Hippocampal formation (tissue), 2 donors: ENCODE measurements at regions not wholly inside any gene's neighbourhood (a gene's known extent, or its start where the extent isn't known, plus 50 kb on each side); places are given as distances from the start of the nearest gene placed in this dataset.

Source experiments
- DNase-seq, 2 donors: peaks; one replicate each; lab custom pipeline; 2025; lab: John Stamatoyannopoulos, UW

- no peak for DNase-seq
Observed at GRCh38 chr15:70426096-70426821, 328.5 kb upstream of the TLE3 start.

GRCh38 chr15:70424937-70425411, 327.3 kb upstream of the TLE3 start:
- DNase-seq = no peak

- DNase-seq = no peak
Observed at GRCh38 chr15:70423267-70423666, 325.6 kb upstream of the TLE3 start.

GRCh38 chr15:70422342-70422741, 324.6 kb upstream of the TLE3 start:
- no peak for DNase-seq

GRCh38 chr15:70420948-70421482, 323.3 kb upstream of the TLE3 start:
- DNase-seq = no peak

GRCh38 chr15:70420086-70420947, 322.6 kb upstream of the TLE3 start:
- DNase-seq = no peak

- DNase-seq = no peak
Observed at GRCh38 chr15:70418943-70419342, 321.2 kb upstream of the TLE3 start.

GRCh38 chr15:70417535-70417934, 319.8 kb upstream of the TLE3 start:
- DNase-seq = no peak

- DNase-seq = no peak
Observed at GRCh38 chr15:70416829-70417228, 319.1 kb upstream of the TLE3 start.

- DNase-seq = no peak
Observed at GRCh38 chr15:70415398-70415797, 317.7 kb upstream of the TLE3 start.

GRCh38 chr15:70414626-70415025, 316.9 kb upstream of the TLE3 start:
- no peak for DNase-seq

GRCh38 chr15:70412794-70413193, 315.1 kb upstream of the TLE3 start:
- DNase-seq = no peak

GRCh38 chr15:70411143-70411863, 313.6 kb upstream of the TLE3 start:
- no peak for DNase-seq

GRCh38 chr15:70410371-70410985, 312.8 kb upstream of the TLE3 start:
- no peak for DNase-seq

GRCh38 chr15:70409388-70409787, 311.7 kb upstream of the TLE3 start:
- DNase-seq = no peak

- no peak for DNase-seq
Observed at GRCh38 chr15:70407955-70408354, 310.2 kb upstream of the TLE3 start.

- peak in 1 of 2 donors; percentile 4 for DNase-seq
Observed at GRCh38 chr15:70407336-70407670, 309.6 kb upstream of the TLE3 start.

GRCh38 chr15:70406617-70407335, 309.1 kb upstream of the TLE3 start:
- DNase-seq = no peak

GRCh38 chr15:70401709-70402108, 304.0 kb upstream of the TLE3 start:
- no peak for DNase-seq

GRCh38 chr15:70400766-70401541, 303.2 kb upstream of the TLE3 start:
- DNase-seq = no peak
